GM23338 (cell line): ENCODE measurements at regions not wholly inside any gene's neighbourhood (a gene's known extent, or its start where the extent isn't known, plus 50 kb on each side); places are given as distances from the start of the nearest gene placed in this dataset.

Experiments
- ATAC-seq: fragments of 200-7000 bp; cut with Tn5 transposase; 3 replicates; pipeline ENCODE4 v1.9.1; 2020
- DNase-seq: peaks from one replicate; pipeline ENCODE4 v3.0.0-alpha.2; 2015; ENCODE audit warnings: low spot score
- H2AFZ ChIP-seq: fragments of 200-600 bp; sonication (generic); 2 replicates; pipeline ENCODE4 v1.8.0; 2016; ENCODE audit warnings: antibody characterized with exemption, mild to moderate bottlenecking, moderate library complexity
- H3F3A ChIP-seq: fragments of 200-600 bp; sonication (generic); replicated peaks from 2 replicates; pipeline ENCODE4 v1.8.0; 2017; ENCODE audit warnings: antibody characterized with exemption, mixed run types, low read depth
- H3K27ac ChIP-seq: fragments of 200-600 bp; sonication (generic); 2 replicates; pipeline ENCODE4 v1.6.1; 2016; ENCODE audit warnings: low read depth
- H3K27me3 ChIP-seq: fragments of 200-600 bp; sonication (generic); 2 replicates; pipeline ENCODE4 v1.8.0; 2016; ENCODE audit warnings: mild to moderate bottlenecking, mixed run types, moderate library complexity; ENCODE audit not compliant: insufficient read depth
- H3K36me3 ChIP-seq: fragments of 200-600 bp; sonication (generic); 2 replicates; pipeline ENCODE4 v1.8.0; 2016; ENCODE audit warnings: mild to moderate bottlenecking; ENCODE audit not compliant: insufficient read depth
- H3K4me1 ChIP-seq: fragments of 200-600 bp; sonication (generic); 2 replicates; pipeline ENCODE4 v1.8.0; 2016; ENCODE audit warnings: mild to moderate bottlenecking, moderate library complexity; ENCODE audit not compliant: insufficient read depth
- H3K4me2 ChIP-seq: fragments of 200-600 bp; sonication (generic); 2 replicates; pipeline ENCODE4 v1.7.1; 2017; ENCODE audit warnings: mixed run types
- H3K4me3 ChIP-seq: fragments of 200-600 bp; sonication (generic); 2 replicates; pipeline ENCODE4 v1.6.1; 2016; ENCODE audit warnings: mixed run types
- H3K79me2 ChIP-seq: fragments of 200-600 bp; sonication (generic); replicated peaks from 2 replicates; pipeline ENCODE4 v1.8.0; 2017; ENCODE audit warnings: mild to moderate bottlenecking; ENCODE audit not compliant: insufficient read depth
- H3K9me2 ChIP-seq: fragments of 200-600 bp; sonication (generic); 2 replicates; pipeline ENCODE4 v1.8.0; 2017; ENCODE audit not compliant: insufficient read depth
- H4K20me1 ChIP-seq: fragments of 200-600 bp; sonication (generic); replicated peaks from 2 replicates; pipeline ENCODE4 v1.8.0; 2017; ENCODE audit warnings: mild to moderate bottlenecking; ENCODE audit not compliant: insufficient read depth
- H3K27ac Mint-ChIP-seq: 2 replicates; pipeline ENCODE4 v1.8.0; 2020; ENCODE audit warnings: inconsistent platforms, mild to moderate bottlenecking, moderate library complexity, mixed read lengths
- H3K27me3 Mint-ChIP-seq: 3 replicates; pipeline ENCODE4 v1.8.0; 2022; ENCODE audit warnings: low read depth, mild to moderate bottlenecking, moderate library complexity, mixed read lengths, inconsistent platforms; ENCODE audit not compliant: insufficient read depth, poor library complexity
- H3K36me3 Mint-ChIP-seq: 3 replicates; pipeline ENCODE4 v1.8.0; 2021; ENCODE audit warnings: low read depth, mild to moderate bottlenecking, inconsistent platforms, moderate library complexity, mixed read lengths
- H3K4me1 Mint-ChIP-seq: 3 replicates; pipeline ENCODE4 v1.8.0; 2020; ENCODE audit warnings: mild to moderate bottlenecking, inconsistent platforms, mixed read lengths
- H3K4me3 Mint-ChIP-seq: 3 replicates; pipeline ENCODE4 v1.8.0; 2021; ENCODE audit warnings: moderate library complexity, mild to moderate bottlenecking, inconsistent platforms, mixed read lengths
- H3K9me3 Mint-ChIP-seq: 3 replicates; pipeline ENCODE4 v1.8.0; 2020; ENCODE audit warnings: moderate library complexity, mild to moderate bottlenecking, inconsistent platforms, mixed read lengths
- ZNF462 ChIP-seq: fragments of 250-450 bp; sonication (Bioruptor Pico); IDR thresholded peaks from 2 replicates; pipeline ENCODE4 v1.5.0; 2020; ENCODE audit warnings: mild to moderate bottlenecking, moderate library complexity
- TF ChIP-seq, protein P1 (sequence below): IDR thresholded peaks from one replicate; pipeline ENCODE4 v1.6.1; 2018; ENCODE audit warnings: antibody characterized with exemption; ENCODE audit not compliant: unreplicated experiment

GRCh38 chr9:23603311-23603710, 222.7 kb downstream of the ELAVL2 start (continued):
- TF ChIP-seq ZNF462 (CRISPR knock-in tag): no peak

DNA sequence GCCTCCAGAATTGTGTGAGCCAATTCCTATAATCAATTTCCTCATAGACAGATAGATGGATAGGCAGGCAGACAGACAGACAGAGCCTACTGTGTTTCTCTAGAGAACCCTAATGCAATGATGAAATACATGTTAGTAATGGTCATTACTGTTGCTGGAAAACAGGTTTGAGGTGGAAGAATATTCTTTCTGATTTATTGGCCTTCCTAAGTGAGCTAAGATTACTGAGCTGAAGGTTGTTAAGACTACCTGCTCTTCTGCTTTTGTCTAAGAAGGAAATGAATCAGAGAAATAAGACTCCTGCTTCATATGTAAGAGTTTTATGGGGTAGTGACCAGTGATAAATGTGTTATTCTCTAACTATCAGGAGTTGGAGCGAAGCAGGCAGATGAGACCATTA, 219.9 kb downstream of the ELAVL2 start:
- Histone ChIP-seq H3K4me1 (no peaks in the 10 kb centered on the region), H3K79me2 (no peaks in the 10 kb centered on the region), H3K27ac (peak overlapping the region; percentile 72), H3F3A (no peaks in the 10 kb centered on the region), H4K20me1 (no peaks in the 10 kb centered on the region; the same call in 1 of the 2 replicates), H3K36me3 (peaks cover 15% of the 10 kb centered on the region; the same call in 1 of the 2 replicates), H2AFZ (no peak overlapping the region), H3K9me2 (no peaks in the 10 kb centered on the region), H3K27me3 (no peaks in the 10 kb centered on the region), H3K4me2 (no peak overlapping the region), H3K4me3 (no peak overlapping the region)
- ATAC-seq (no peak), DNase-seq (no peak)
- Mint-ChIP-seq H3K27me3 (no peaks in the 10 kb centered on the region), H3K36me3 (peaks cover 19% of the 10 kb centered on the region; the same call in 2 of the 3 replicates), H3K4me3 (no peak overlapping the region), H3K9me3 (no peaks in the 10 kb centered on the region), H3K27ac (no peak overlapping the region), H3K4me1 (no peaks in the 10 kb centered on the region)
- TF ChIP-seq, protein P1, sequence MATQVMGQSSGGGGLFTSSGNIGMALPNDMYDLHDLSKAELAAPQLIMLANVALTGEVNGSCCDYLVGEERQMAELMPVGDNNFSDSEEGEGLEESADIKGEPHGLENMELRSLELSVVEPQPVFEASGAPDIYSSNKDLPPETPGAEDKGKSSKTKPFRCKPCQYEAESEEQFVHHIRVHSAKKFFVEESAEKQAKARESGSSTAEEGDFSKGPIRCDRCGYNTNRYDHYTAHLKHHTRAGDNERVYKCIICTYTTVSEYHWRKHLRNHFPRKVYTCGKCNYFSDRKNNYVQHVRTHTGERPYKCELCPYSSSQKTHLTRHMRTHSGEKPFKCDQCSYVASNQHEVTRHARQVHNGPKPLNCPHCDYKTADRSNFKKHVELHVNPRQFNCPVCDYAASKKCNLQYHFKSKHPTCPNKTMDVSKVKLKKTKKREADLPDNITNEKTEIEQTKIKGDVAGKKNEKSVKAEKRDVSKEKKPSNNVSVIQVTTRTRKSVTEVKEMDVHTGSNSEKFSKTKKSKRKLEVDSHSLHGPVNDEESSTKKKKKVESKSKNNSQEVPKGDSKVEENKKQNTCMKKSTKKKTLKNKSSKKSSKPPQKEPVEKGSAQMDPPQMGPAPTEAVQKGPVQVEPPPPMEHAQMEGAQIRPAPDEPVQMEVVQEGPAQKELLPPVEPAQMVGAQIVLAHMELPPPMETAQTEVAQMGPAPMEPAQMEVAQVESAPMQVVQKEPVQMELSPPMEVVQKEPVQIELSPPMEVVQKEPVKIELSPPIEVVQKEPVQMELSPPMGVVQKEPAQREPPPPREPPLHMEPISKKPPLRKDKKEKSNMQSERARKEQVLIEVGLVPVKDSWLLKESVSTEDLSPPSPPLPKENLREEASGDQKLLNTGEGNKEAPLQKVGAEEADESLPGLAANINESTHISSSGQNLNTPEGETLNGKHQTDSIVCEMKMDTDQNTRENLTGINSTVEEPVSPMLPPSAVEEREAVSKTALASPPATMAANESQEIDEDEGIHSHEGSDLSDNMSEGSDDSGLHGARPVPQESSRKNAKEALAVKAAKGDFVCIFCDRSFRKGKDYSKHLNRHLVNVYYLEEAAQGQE: no peak
- no peak for TF ChIP-seq ZNF462 (CRISPR knock-in tag)
